GM21529 (cell line): ENCODE measurements at regions not wholly inside any gene's neighbourhood (a gene's known extent, or its start where the extent isn't known, plus 50 kb on each side); places are given as distances from the start of the nearest gene placed in this dataset.

Experiments
- ATAC-seq: cut with Tn5 transposase; IDR thresholded peaks from one replicate; pipeline ENCODE4 v1.9.1; 2021; ENCODE audit not compliant: unreplicated experiment

- no peak for ATAC-seq
These were observed 270.6 kb downstream of the PBX3 start for GRCh38 chr9:126017758-126018157.

GRCh38 chr9:126020836-126021235 is 273.7 kb downstream of the PBX3 start:
- ATAC-seq, result no peak

GRCh38 chr9:126023962-126024361 is 276.8 kb downstream of the PBX3 start:
- ATAC-seq, result no peak

GRCh38 chr9:126024581-126025230 is 277.5 kb downstream of the PBX3 start:
- no peak for ATAC-seq

- ATAC-seq, result no peak
These were observed 278.8 kb downstream of the PBX3 start for GRCh38 chr9:126025991-126026390.

- ATAC-seq, result no peak
These were observed 280.4 kb downstream of the PBX3 start for GRCh38 chr9:126027566-126027965.

GRCh38 chr9:126028746-126029145 is 281.6 kb downstream of the PBX3 start:
- ATAC-seq, result no peak

- ATAC-seq, result no peak
These were observed 283.5 kb downstream of the PBX3 start for GRCh38 chr9:126030716-126031115.

- ATAC-seq, result no peak
These were observed 283.9 kb downstream of the PBX3 start for GRCh38 chr9:126031116-126031515.

GRCh38 chr9:126032135-126032534 is 285.0 kb downstream of the PBX3 start:
- ATAC-seq, result no peak

- ATAC-seq, result no peak
These were observed 286.1 kb downstream of the PBX3 start for GRCh38 chr9:126033318-126033717.

- no peak for ATAC-seq
These were observed 286.8 kb downstream of the PBX3 start for GRCh38 chr9:126033956-126034355.

- ATAC-seq, result no peak
These were observed 289.7 kb downstream of the PBX3 start for GRCh38 chr9:126036881-126037291.

- no peak for ATAC-seq
These were observed 287.8 kb upstream of the MVB12B start for GRCh38 chr9:126038790-126039189.

- ATAC-seq, result no peak
These were observed 282.9 kb upstream of the MVB12B start for GRCh38 chr9:126043681-126044080.

GRCh38 chr9:126049088-126049487 is 277.5 kb upstream of the MVB12B start:
- no peak for ATAC-seq

GRCh38 chr9:126049896-126050604 is 276.6 kb upstream of the MVB12B start:
- ATAC-seq, result no peak

GRCh38 chr9:126050605-126050990 is 276.0 kb upstream of the MVB12B start:
- no peak for ATAC-seq

- no peak for ATAC-seq
These were observed 275.0 kb upstream of the MVB12B start for GRCh38 chr9:126051446-126052130.

- ATAC-seq, result no peak
These were observed 273.8 kb upstream of the MVB12B start for GRCh38 chr9:126052791-126053190.

GRCh38 chr9:126053913-126054312 is 272.7 kb upstream of the MVB12B start:
- no peak for ATAC-seq

- ATAC-seq, result no peak
These were observed 271.1 kb upstream of the MVB12B start for GRCh38 chr9:126055381-126055985.
